OCI-LY1 (cell line): ENCODE measurements at regions not wholly inside any gene's neighbourhood (a gene's known extent, or its start where the extent isn't known, plus 50 kb on each side); places are given as distances from the start of the nearest gene placed in this dataset.

Experiments
- CTCF ChIP-seq: fragments of 200-600 bp; sonication (generic), shearing (Covaris generic); IDR thresholded peaks from 2 replicates; pipeline ENCODE4 v1.5.1; 2017; ENCODE audit warnings: mild to moderate bottlenecking, antibody characterized with exemption, low read length, moderate library complexity, mixed read lengths
- EZH2 ChIP-seq: fragments of 200-600 bp; sonication (generic), shearing (Covaris generic); IDR thresholded peaks from 2 replicates; pipeline ENCODE4 v1.8.0; 2017; ENCODE audit warnings: borderline replicate concordance, mixed run types, mild to moderate bottlenecking, antibody characterized with exemption, low read length, moderate library complexity, mixed read lengths

GRCh38 chr14:51578853-51579252 lies 72.9 kb upstream of the FRMD6 start:
- TF ChIP-seq EZH2, result no peak
- TF ChIP-seq CTCF, result no peak
